GM10266 (cell line): ENCODE measurements at regions not wholly inside any gene's neighbourhood (a gene's known extent, or its start where the extent isn't known, plus 50 kb on each side); places are given as distances from the start of the nearest gene placed in this dataset.
"Not testable (repeated sequence)": the region's sequence is repeated elsewhere in the genome, so short reads cannot be mapped to it uniquely, and the experiment has no call there.

Experiments used
- DNase-seq: peaks from one replicate; pipeline ENCODE4 v3.0.0; 2012; ENCODE audit errors: extremely low spot score
- TF ChIP-seq, protein P1 (sequence below): IDR thresholded peaks from 2 replicates; pipeline ENCODE4 v1.5.1; 2012; ENCODE audit warnings: mild to moderate bottlenecking, low read depth; ENCODE audit not compliant: control insufficient read depth, insufficient read depth; ENCODE audit errors: missing control alignments

DNA sequence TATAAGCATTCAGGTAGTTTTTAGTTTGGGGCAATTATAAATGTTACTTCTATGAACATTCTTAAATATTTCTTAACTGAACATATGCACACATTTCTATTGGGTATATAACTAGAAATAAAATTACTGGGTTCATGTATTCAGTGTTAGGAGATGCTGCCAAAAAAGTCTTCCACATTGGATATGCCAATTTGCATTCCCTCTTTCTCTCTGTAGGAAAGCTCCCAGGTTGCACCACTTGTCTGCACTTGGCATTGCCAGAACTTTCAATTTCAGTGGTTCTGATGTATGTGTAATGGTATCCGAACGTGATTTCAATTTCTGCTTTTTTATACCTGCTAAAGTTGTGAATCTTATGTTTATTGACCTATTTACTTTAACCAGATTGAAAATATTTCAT is 972.1 kb upstream of the PRR20A start:
- DNase-seq = no peak
- TF ChIP-seq, protein P1, sequence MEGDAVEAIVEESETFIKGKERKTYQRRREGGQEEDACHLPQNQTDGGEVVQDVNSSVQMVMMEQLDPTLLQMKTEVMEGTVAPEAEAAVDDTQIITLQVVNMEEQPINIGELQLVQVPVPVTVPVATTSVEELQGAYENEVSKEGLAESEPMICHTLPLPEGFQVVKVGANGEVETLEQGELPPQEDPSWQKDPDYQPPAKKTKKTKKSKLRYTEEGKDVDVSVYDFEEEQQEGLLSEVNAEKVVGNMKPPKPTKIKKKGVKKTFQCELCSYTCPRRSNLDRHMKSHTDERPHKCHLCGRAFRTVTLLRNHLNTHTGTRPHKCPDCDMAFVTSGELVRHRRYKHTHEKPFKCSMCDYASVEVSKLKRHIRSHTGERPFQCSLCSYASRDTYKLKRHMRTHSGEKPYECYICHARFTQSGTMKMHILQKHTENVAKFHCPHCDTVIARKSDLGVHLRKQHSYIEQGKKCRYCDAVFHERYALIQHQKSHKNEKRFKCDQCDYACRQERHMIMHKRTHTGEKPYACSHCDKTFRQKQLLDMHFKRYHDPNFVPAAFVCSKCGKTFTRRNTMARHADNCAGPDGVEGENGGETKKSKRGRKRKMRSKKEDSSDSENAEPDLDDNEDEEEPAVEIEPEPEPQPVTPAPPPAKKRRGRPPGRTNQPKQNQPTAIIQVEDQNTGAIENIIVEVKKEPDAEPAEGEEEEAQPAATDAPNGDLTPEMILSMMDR = no peak

DNA sequence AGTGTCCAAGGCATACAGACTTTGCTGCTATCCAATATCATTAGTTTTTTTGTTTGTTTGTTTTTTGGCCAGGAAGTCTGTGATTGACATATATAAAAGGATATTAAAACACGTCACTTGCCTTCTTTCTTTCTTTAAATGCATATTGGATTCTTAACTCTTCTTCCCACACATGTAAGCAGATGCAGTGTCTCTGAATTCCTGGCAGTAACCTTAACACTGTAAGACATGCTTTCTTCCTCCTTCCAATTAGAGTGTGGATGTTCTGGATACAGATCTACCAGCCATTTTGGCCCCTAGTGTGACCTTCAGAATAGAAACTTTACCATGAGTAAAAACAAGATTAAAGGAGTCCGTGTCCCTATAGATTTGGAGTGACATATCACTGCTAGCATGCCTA is 967.4 kb upstream of the PRR20A start:
- no peak for DNase-seq
- TF ChIP-seq, protein P1 = no peak

DNA sequence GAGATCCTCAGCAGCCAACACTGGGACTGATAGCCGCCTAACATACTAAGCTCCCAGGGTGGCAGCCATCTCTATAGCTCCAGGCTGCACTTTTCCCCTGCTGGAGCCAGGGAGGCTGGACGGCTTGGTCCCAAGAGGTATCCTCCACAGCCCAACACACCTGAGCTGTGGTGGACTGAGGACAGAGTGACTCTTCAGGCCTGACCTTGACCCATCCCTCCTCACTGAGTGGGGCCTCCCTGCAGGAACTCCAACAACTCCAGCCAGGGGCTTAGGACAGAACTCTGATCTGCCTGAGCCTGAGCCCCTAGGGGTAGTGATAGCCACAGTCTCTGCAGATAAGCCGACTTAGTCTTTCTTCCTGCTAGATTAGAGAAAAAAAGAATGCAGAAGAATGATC is 958.1 kb upstream of the PRR20A start:
- TF ChIP-seq, protein P1 = no peak
- no peak for DNase-seq

DNA sequence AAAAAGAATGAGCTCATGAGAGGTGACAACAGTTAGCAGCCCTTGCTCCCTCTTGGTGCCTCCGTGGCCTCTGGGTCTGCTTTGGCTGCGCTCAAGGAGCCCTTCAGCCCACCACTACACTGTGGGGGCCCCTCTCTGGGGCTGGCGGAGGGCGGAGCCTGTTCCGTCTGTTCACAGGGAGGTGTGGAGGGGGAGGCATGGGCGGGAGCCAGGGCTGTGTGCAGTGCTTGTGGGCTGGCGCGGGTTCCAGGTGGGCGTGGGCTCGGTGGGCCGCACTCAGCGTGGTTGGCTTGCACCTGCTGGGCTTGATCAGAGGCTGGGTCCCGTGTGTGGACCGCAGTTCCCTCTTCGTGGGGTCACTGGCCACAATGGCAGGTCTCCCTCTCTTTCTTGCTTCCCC is 953.4 kb upstream of the PRR20A start:
- TF ChIP-seq, protein P1 = no peak
- no peak for DNase-seq

DNA sequence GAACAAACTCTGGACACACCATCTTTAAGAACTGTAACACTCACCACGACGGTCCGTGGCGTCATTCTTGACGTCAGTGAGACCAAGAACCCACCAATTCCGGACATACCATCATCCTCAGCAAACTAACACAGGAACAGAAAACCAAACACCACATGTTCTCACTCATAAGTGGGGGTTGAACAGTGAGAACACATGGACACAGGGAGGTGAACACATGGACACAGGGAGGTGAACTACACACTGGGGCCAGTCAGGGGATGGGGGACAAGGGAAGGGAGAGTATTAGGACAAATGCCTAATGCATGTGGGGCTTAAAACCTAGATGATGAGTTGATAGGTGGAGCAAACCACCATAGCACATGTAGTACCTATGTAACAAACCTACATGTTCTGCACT is 952.1 kb upstream of the PRR20A start:
- not testable (repeated sequence) for DNase-seq

DNA sequence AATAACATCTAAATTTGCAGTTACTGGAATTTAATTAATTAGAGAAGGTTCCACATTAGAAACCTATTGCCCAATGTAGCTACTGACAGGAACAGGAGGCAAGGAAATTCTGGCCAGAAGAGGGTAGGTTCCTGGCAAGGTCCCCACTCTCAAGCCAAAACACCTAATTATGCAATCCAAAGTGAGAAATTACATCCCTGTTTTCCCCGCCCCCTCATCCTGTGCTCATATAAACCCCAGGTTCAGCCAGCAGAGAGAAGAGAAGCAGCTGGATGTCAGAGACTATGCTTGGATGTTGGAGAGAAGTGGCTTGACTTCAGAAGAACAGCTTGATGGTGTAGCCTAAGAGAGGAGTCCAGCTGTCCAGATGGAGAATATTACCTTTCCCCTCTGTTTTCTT is 951.3 kb upstream of the PRR20A start:
- no peak for DNase-seq
- TF ChIP-seq, protein P1 = no peak

DNA sequence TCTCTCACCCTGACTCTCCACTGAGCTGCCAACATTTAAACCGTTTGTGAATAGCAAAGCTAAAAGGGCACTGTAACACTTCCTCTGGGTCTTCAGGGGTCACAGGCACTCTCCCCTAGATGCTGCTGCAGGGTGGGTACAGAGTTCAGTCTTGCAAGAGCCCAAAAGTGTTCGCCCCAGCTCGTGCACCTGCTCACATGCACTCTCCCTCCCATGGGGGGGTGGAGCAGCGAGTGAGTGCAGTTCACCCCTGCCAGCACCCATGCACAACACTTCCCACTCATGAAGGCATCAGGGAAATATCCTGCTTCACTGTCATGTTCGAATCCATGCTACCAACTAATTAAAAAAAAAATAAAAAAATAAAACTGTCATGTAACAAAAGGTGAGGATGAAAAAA is 950.7 kb upstream of the PRR20A start:
- TF ChIP-seq, protein P1 = no peak
- DNase-seq = no peak

DNA sequence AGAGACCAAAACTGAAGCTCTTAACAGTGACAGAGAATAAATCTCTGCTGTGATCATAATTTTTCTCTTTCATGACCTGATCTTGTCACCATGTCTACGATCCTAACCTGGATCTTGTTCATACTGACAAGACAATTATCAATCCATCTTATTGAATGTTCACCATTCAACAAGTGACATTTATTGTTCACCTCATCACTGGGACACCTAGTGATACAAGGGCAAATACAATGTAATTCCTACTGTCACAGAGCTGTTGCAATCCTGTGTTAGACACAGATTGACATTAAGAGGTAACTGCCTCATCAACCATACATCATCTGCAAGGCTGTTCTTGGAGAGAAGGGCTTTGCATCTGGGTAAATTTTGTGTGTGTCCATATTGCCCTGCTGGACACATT is 942.4 kb upstream of the PRR20A start:
- no peak for DNase-seq
- TF ChIP-seq, protein P1 = no peak
